ENCODE measurements at regions not wholly inside any gene's neighbourhood (a gene's known extent, or its start where the extent isn't known, plus 50 kb on each side); places are given as distances from the start of the nearest gene placed in this dataset.
"Not testable (repeated sequence)": the region's sequence is repeated elsewhere in the genome, so short reads cannot be mapped to it uniquely, and the experiment has no call there.

DNA sequence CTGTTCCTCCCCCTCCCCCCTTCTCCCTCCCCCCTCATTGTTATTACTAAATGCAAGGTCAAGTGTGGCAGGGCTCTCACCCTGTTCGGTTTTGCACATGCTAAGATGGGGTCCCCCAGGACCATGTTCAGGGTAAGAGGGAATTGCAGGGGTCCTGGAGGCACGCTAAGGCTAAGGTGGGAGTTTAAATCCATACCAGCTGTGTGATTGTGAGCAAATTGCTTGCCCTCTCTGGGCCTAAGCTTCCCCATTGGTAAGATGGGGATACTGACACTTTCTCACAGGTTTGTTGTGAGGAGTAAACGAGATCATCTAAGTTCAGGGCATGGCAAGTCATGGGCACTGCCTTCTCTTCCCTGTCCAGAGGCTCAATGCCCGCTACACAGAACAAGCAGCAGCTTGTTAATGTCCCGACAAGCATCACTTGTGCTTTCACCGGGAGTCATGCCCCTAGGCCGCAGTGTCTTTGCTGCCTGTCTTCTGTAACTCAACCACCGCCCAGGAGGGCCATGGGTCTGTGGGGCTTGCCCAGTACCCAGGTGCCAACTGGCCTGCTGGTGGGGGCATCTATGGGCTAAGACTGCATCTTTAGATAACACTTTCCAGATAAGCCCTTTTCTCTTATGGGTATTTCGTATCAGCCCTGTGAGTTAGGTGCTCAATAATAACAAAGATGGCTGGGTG is 279.1 kb downstream of the MYCN start:
- no peak for DNase-seq
- H3K4me3 Mint-ChIP-seq = no peak overlapping the region
- no peaks in the 10 kb centered on the region for H3K9me3 Mint-ChIP-seq
- ATAC-seq = no peak
- H3K27ac Mint-ChIP-seq = no peak overlapping the region
- H3K27me3 Mint-ChIP-seq = peaks cover 6% of the 10 kb centered on the region
- no peaks in the 10 kb centered on the region for H3K4me1 Mint-ChIP-seq
- H3K36me3 Mint-ChIP-seq (ENCODE audit: low read depth) = no peaks in the 10 kb centered on the region

DNA sequence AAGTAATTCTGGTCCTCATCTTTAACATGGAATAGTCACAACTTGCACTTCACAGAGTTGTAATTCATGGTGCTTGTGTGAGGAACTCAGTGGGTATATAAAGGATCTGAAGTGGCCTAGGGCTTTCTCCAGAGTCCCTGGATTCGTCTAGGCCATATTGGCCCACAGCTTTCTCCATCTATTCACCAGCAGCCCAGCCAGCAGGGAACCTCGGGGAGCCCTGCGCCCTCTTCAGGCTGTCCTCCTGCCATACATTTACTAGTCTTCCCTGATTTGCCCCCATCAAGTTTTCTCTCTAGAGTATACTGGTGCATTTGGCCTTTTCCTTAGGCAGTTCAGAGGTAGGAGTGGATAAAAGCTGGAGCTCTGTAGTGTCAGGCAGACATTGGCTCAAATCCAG is 278.3 kb downstream of the MYCN start:
- H3K27me3 Mint-ChIP-seq = peaks cover 6% of the 10 kb centered on the region
- H3K4me1 Mint-ChIP-seq = no peaks in the 10 kb centered on the region
- H3K9me3 Mint-ChIP-seq = no peaks in the 10 kb centered on the region
- H3K36me3 Mint-ChIP-seq (ENCODE audit: low read depth) = no peaks in the 10 kb centered on the region
- no peak overlapping the region for H3K4me3 Mint-ChIP-seq
- no peak overlapping the region for H3K27ac Mint-ChIP-seq
- no peak for ATAC-seq
- DNase-seq = peak; percentile 4

GRCh38 chr2:16218161-16218560 is 277.8 kb downstream of the MYCN start:
- no peaks in the 10 kb centered on the region for H3K36me3 Mint-ChIP-seq (ENCODE audit: low read depth)
- ATAC-seq (no peak), DNase-seq (no peak)
- no peaks in the 10 kb centered on the region for H3K9me3 Mint-ChIP-seq
- H3K27ac Mint-ChIP-seq = no peak overlapping the region
- peaks cover 6% of the 10 kb centered on the region for H3K27me3 Mint-ChIP-seq
- no peak overlapping the region for H3K4me3 Mint-ChIP-seq
- no peaks in the 10 kb centered on the region for H3K4me1 Mint-ChIP-seq

DNA sequence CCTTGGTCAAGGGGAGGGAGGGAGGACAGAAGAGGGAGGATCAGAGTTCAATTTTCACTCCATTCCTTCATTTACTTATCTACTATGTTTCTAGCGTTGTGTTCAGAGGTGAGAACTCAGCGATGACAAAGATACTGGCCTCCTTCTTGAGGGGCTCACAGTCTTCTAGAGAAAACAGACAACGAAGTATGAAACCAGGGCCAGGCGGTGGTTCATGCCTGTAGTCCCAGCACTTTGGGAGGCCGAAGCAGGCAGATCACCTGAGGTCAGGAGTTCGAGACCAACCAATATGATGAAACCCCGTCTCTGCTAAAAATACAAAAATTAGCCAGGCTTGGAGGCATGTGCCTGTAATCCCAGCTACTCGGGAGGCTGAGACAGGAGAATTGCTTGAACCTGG is 277.4 kb downstream of the MYCN start:
- H3K27ac Mint-ChIP-seq; H3K4me1 Mint-ChIP-seq; ATAC-seq; H3K9me3 Mint-ChIP-seq; DNase-seq; H3K27me3 Mint-ChIP-seq; H3K4me3 Mint-ChIP-seq; H3K36me3 Mint-ChIP-seq (ENCODE audit: low read depth): not testable (repeated sequence)

DNA sequence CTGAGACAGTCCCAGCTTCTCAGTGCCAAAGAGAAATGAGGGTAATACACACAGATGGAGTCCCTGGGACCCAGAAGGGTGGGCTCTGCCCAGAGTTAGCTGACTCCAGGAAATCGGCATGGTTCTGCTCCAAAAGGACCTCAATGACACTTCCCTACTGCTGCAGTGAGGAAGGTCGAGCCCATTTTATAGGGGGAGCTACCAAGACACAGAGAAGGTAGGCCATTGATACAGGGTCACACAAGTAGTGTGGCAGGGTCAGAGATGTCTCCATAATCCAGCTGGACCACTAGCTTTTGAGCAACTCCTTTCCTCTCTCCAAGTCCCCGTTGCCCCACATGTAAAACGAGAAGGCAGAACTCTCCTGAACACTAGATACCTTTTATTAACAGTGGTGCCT is 276.9 kb downstream of the MYCN start:
- Mint-ChIP-seq H3K36me3 (ENCODE audit: low read depth) (no peaks in the 10 kb centered on the region), H3K4me3 (no peak overlapping the region), H3K27ac (no peak overlapping the region), H3K27me3 (peaks cover 6% of the 10 kb centered on the region), H3K4me1 (no peaks in the 10 kb centered on the region), H3K9me3 (no peaks in the 10 kb centered on the region)
- DNase-seq (no peak), ATAC-seq (no peak)

GRCh38 chr2:16216558-16216945 is 276.2 kb downstream of the MYCN start:
- Mint-ChIP-seq H3K4me3 (no peak overlapping the region), H3K36me3 (ENCODE audit: low read depth) (no peaks in the 10 kb centered on the region), H3K27ac (no peak overlapping the region)

GRCh38 chr2:16215902-16216557 is 275.7 kb downstream of the MYCN start:
- ATAC-seq (no peak), DNase-seq (no peak)
- H3K4me3 Mint-ChIP-seq = no peak overlapping the region
- no peak overlapping the region for H3K27ac Mint-ChIP-seq
- no peaks in the 10 kb centered on the region for H3K9me3 Mint-ChIP-seq
- H3K27me3 Mint-ChIP-seq = no peaks in the 10 kb centered on the region
- no peaks in the 10 kb centered on the region for H3K36me3 Mint-ChIP-seq (ENCODE audit: low read depth)
- no peaks in the 10 kb centered on the region for H3K4me1 Mint-ChIP-seq

More at GRCh38 chr2:16216558-16216945, 276.2 kb downstream of the MYCN start:
- H3K4me1 Mint-ChIP-seq = no peaks in the 10 kb centered on the region
- DNase-seq (no peak), ATAC-seq (no peak)
- H3K27me3 Mint-ChIP-seq = peaks cover 2% of the 10 kb centered on the region
- H3K9me3 Mint-ChIP-seq = no peaks in the 10 kb centered on the region

DNA sequence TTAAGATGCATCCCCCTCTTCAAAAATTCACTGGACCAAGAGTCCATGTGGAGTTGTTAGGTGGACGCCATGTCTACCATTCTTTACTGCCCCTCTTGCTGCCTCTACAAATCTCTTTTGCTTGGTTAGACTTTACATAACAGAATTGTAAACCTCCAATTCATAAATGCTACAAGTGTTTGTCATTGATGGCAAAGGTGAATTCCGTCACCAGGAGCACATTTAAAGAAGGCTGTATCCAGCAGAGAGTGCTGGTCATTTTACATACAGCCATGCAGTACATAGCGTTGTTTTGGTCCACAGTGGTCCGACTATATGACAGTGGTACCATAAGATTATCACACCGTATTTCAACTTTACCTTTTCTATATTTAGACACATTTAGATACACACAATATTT is 274.5 kb downstream of the MYCN start:
- Mint-ChIP-seq H3K36me3 (ENCODE audit: low read depth) (no peaks in the 10 kb centered on the region), H3K27ac (no peak overlapping the region), H3K27me3 (no peaks in the 10 kb centered on the region), H3K4me3 (no peak overlapping the region), H3K4me1 (no peaks in the 10 kb centered on the region), H3K9me3 (no peaks in the 10 kb centered on the region)
- DNase-seq (no peak), ATAC-seq (no peak)

GRCh38 chr2:16214391-16214790 is 274.0 kb downstream of the MYCN start:
- Mint-ChIP-seq H3K4me3 (no peak overlapping the region), H3K27ac (no peak overlapping the region), H3K27me3 (no peaks in the 10 kb centered on the region), H3K4me1 (no peaks in the 10 kb centered on the region), H3K36me3 (ENCODE audit: low read depth) (no peaks in the 10 kb centered on the region), H3K9me3 (no peaks in the 10 kb centered on the region)
- no peak for DNase-seq
- no peak for ATAC-seq

- Mint-ChIP-seq H3K27me3 (peaks cover 2% of the 10 kb centered on the region), H3K36me3 (ENCODE audit: low read depth) (no peaks in the 10 kb centered on the region), H3K9me3 (no peaks in the 10 kb centered on the region), H3K4me1 (no peaks in the 10 kb centered on the region), H3K27ac (no peak overlapping the region), H3K4me3 (no peak overlapping the region)
- ATAC-seq = no peak
- DNase-seq = no peak
These were observed 272.0 kb downstream of the MYCN start for GRCh38 chr2:16212321-16212720.

GRCh38 chr2:16211341-16211740 is 271.0 kb downstream of the MYCN start:
- no peak overlapping the region for H3K27ac Mint-ChIP-seq
- ATAC-seq = no peak
- H3K27me3 Mint-ChIP-seq = peaks cover 5% of the 10 kb centered on the region
- DNase-seq = no peak
- no peak overlapping the region for H3K4me3 Mint-ChIP-seq
- no peaks in the 10 kb centered on the region for H3K36me3 Mint-ChIP-seq (ENCODE audit: low read depth)
- H3K9me3 Mint-ChIP-seq = no peaks in the 10 kb centered on the region
- H3K4me1 Mint-ChIP-seq = no peaks in the 10 kb centered on the region

DNA sequence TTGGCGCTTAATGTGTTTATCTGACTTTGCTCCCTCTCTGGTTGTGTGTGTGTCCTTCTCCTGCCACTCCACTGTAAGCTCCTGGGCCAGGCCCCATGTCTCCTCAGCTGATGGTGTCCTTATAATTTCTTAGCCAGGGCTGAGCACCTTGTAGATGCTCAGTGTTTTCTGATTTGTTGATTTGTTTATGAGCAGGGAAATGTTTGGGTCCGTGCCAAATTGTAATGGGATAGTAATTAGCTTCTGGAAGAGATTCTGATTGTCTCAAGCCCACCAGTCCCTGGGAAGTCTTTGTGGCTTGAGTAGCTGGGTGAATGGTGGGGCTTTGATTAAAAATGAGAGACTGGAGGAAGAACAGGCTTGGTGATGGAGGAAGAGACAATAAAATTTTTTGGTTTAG is 270.5 kb downstream of the MYCN start:
- Mint-ChIP-seq H3K27ac (no peak overlapping the region), H3K4me3 (no peak overlapping the region), H3K9me3 (no peaks in the 10 kb centered on the region), H3K4me1 (no peaks in the 10 kb centered on the region), H3K36me3 (ENCODE audit: low read depth) (no peaks in the 10 kb centered on the region), H3K27me3 (peaks cover 5% of the 10 kb centered on the region)
- no peak for ATAC-seq
- no peak for DNase-seq

DNA sequence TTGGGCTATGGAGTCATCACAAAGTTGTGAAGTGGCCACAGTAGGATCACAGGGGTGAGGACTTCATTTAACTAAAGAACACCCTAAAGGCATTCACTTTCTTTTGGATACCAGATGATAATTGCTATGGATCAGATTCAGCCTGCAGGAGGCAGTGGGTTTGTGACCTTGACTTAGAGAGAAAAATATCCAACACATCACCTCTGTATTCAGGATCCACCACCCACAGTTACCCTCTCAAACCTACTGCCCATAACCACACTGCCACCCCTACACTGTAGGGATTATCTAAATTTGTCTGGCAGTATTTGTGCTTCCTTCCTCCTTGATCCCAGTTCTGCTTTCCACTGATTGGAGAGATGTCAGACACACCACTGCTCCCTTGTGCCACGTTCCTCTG is 269.4 kb downstream of the MYCN start:
- Mint-ChIP-seq H3K36me3 (ENCODE audit: low read depth) (no peaks in the 10 kb centered on the region), H3K27me3 (peaks cover 5% of the 10 kb centered on the region), H3K9me3 (no peaks in the 10 kb centered on the region), H3K4me3 (no peak overlapping the region), H3K27ac (no peak overlapping the region), H3K4me1 (no peaks in the 10 kb centered on the region)
- DNase-seq (no peak), ATAC-seq (no peak)

GRCh38 chr2:16208921-16209320 is 268.6 kb downstream of the MYCN start:
- DNase-seq (no peak), ATAC-seq (no peak)
- H3K4me1 Mint-ChIP-seq = no peaks in the 10 kb centered on the region
- no peaks in the 10 kb centered on the region for H3K36me3 Mint-ChIP-seq (ENCODE audit: low read depth)
- no peak overlapping the region for H3K4me3 Mint-ChIP-seq
- no peaks in the 10 kb centered on the region for H3K9me3 Mint-ChIP-seq
- H3K27ac Mint-ChIP-seq = no peak overlapping the region
- H3K27me3 Mint-ChIP-seq = peaks cover 5% of the 10 kb centered on the region

DNA sequence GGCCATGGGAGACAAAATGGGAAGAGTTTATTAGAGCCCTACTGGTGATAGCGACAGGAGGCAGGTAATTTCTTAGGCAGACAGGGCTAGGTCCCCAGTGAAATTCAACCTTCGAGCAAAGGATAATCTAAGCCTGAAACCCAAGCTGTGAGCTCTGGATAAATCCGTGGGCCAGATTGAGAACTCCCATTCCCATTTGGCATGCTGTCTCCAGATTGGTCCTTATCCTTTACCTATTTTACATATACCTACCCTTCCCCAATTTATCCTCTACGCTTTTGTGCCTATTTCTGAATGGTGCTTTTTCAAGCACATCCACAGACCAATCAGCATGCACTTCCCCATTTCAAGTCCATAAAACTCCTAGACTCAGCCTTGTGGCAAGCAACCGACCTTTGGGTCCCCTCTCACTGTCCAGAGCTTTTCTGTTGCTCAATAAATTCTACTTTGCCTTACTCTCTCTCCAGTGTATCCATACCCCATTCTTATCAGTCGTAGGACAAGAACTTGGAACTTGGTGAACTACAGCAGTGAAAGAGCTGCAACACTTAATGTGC is 268.0 kb downstream of the MYCN start:
- Mint-ChIP-seq H3K9me3 (no peaks in the 10 kb centered on the region), H3K27ac (no peak overlapping the region), H3K4me1 (no peaks in the 10 kb centered on the region), H3K27me3 (peaks cover 5% of the 10 kb centered on the region), H3K4me3 (no peak overlapping the region), H3K36me3 (ENCODE audit: low read depth) (no peaks in the 10 kb centered on the region)
- no peak for ATAC-seq
- DNase-seq = no peak

All from activated naive CD8-positive, alpha-beta T cell treated with anti-CD3 and anti-CD28 coated beads, Interleukin-2, amount 50 U/mL, for 24 hours (primary cell).